ENCODE measurements at regions not wholly inside any gene's neighbourhood (a gene's known extent, or its start where the extent isn't known, plus 50 kb on each side); places are given as distances from the start of the nearest gene placed in this dataset.
A peak's percentile ranks its signal among the peaks of the same experiment; 100 is the strongest.

GRCh38 chr5:53164478-53165165 is 55.1 kb upstream of the MOCS2 start:
- Histone ChIP-seq H3K27ac (ENCODE audit: low read depth in 1 of 2, low read length in 2 of 2) (no peak overlapping the region), H3K9ac (ENCODE audit: low read depth in 1 of 2, low read length in 2 of 2) (no peak overlapping the region), H3K27me3 (ENCODE audit: control insufficient read depth in 4 of 4, insufficient read depth in 4 of 4, low read length in 3 of 4) (no peaks in the 10 kb centered on the region), H3K4me3 (ENCODE audit: low read depth in 1 of 3, low read length in 3 of 3) (no peak overlapping the region), H3K4me1 (ENCODE audit: control insufficient read depth in 4 of 4, insufficient read depth in 4 of 4, low read length in 3 of 4) (peaks cover 4 to 24% (median 13%) of the 10 kb centered on the region in 4 donors), H3K9me3 (ENCODE audit: control insufficient read depth in 4 of 4, low read length in 3 of 4) (no peaks in the 10 kb centered on the region), H3K36me3 (ENCODE audit: control insufficient read depth in 4 of 4, insufficient read depth in 3 of 4, low read depth in 1 of 4, low read length in 3 of 4) (no peaks in the 10 kb centered on the region)
- TF ChIP-seq MAX (IDR thresholded peaks at IDR 0.05) = peak; percentile 25
- TF ChIP-seq CTCF (IDR thresholded peaks at IDR 0.05; ENCODE audit: low read depth, low read length, missing input control) = no peak
- TF ChIP-seq YY1 (IDR thresholded peaks at IDR 0.05) = peak; percentile 48
- no peak for TF ChIP-seq FOXA2 (IDR thresholded peaks at IDR 0.05)
- TF ChIP-seq GABPA (IDR thresholded peaks at IDR 0.05 in 1 of 2, conservative IDR thresholded peaks at IDR 0.05 in 1 of 2) = no peak
- TF ChIP-seq EGR1 (IDR thresholded peaks at IDR 0.05; ENCODE audit: low read depth in 2 of 2) = no peak
- TF ChIP-seq RXRA (IDR thresholded peaks at IDR 0.05) = peak; percentile 23 to 49
- peak; percentile 76 for TF ChIP-seq SP1 (IDR thresholded peaks at IDR 0.05)
- peak; percentile 82 to 85 for TF ChIP-seq HNF4A (conservative IDR thresholded peaks at IDR 0.05)
- peak in 1 of 2 donors; percentile 19 for TF ChIP-seq RAD21 (IDR thresholded peaks at IDR 0.05)
- TF ChIP-seq NR2F2 (IDR thresholded peaks at IDR 0.05) = peak; percentile 36
- peak; percentile 43 for TF ChIP-seq ATF3 (IDR thresholded peaks at IDR 0.05)
- TF ChIP-seq JUND (IDR thresholded peaks at IDR 0.05) = no peak
- no peak for TF ChIP-seq TAF1 (conservative IDR thresholded peaks at IDR 0.05)
- TF ChIP-seq FOXA1 (IDR thresholded peaks at IDR 0.05) = no peak
- TF ChIP-seq ZBTB33 (IDR thresholded peaks at IDR 0.05) = no peak
- peak; percentile 29 for TF ChIP-seq REST (IDR thresholded peaks at IDR 0.05)
- TF ChIP-seq HNF4G (IDR thresholded peaks at IDR 0.05) = peak; percentile 9
- DNase-seq (ENCODE audit: low spot score) = no peak
- 44% methylated on average over 2 of the region's 2 CpGs for WGBS

Data from liver (tissue), 8 donors.